ENCODE measurements at regions not wholly inside any gene's neighbourhood (a gene's known extent, or its start where the extent isn't known, plus 50 kb on each side); places are given as distances from the start of the nearest gene placed in this dataset.
"Not testable (repeated sequence)": the region's sequence is repeated elsewhere in the genome, so short reads cannot be mapped to it uniquely, and the experiment has no call there.

DNA sequence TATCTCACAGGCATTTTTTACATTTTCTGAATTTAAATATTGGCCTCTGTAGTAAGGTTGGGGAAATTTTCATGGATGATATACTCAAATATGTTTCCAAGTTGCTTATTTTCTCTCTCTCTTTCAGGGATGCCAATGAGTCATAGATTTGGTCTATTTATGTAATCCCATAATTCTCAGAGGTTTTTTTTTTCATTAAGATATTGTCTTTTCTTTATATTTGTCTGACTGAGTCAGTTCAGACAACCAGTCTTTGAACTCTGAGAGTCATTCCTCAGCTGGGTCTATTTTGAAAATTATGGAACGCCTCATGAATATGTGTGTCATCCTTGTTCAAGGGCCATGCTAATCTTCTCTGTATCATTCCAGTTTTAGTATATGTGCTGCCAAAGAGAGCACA, 223.2 kb downstream of the PCSK1 start:
- DNase-seq = no peak

DNA sequence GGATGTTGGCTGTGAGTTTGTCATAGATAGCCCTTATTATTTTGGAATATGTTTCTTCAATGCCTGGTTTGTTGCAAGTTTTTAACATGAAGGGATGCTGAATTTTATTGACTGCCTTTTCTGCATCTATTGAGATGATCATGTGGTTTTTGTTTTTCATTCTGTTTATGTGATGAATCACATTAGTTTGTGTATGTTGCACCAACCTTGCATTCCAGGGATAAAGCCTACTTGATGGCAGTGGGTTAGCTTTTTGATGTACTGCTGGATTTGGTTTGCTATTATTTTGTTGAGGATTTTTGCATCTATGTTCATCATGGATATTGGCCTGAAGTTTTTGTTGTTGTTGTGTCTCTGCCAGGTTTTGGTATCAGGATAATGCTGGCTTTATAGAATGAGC, 225.6 kb downstream of the PCSK1 start:
- DNase-seq = no peak

DNA sequence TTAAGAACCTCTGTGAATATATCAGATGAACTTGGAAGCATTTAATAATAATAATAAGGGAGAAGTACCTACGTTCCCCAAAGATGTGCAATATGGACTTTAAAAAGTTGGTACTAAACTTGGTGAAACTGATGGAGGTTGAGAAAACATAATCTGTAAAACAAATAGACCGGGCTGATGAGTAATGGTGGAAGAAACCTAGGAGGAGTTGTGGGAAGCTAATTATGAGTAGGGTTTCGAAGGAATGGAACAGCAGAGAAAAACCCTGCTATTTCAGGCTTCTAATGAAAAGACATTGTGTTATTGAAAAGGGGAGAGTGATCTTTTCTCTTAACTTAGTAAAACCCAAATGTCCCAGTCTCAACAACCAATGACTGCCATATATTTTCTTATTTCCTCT, 229.3 kb downstream of the PCSK1 start:
- DNase-seq = no peak

DNA sequence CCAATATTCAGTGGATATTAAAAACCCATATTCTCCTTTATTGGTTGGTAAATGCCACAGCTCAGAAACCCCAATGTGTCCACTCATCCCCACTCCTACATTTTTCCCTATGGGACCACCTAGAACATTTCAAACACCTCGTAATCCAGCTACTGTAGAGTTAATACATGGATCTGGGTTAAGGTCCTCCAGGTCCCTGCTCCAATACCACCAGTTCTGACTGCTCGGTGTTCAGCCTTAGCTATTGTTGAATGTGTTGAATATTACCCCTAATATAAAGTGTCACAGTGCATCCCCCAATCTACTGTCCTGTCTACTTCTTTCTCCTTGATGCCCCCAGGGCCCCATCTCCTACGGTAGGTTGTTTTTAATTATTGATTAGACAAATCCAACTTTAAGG, 231.5 kb downstream of the PCSK1 start:
- no peak for DNase-seq

DNA sequence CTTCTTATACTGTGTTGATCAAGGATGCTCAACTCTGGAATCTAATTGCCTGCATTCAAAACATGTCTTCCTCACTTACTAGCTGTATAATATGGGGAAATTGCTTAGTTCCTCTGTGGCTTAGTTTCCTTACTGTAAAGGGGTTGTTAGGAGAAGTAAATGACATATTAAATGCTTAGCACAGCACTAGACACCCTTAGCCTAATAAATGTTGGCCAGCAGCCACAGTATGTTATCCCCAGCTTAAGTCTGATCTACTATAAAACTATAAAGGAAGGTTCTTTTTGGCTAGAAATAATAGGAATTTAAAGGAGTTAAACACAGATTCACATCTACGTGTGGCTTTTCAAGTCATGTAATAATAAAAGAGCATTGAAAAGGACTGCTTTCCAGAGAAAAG, 232.4 kb downstream of the PCSK1 start:
- no peak for DNase-seq

DNA sequence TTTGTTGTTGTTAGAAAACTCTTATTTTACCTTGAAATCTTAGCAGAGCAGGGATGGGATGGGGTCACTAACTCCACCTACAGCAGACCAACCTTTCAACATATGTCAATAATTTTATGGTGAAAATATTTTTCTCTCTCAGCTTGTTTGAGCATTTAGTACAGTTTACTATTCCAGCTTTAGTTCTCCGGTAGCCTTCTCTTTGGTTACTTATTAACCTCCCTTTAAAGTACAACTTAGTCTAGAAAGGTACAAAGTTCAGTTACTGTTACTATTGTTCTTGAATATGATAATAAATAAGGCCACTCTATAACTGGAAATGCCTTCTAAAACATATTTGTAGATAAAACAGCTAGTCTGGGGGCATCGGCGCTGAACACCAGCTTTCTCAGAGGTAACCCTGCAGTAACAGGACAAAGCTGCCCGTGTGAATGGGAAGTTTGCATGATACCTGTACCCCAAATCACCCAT, 233.3 kb downstream of the PCSK1 start:
- no peak for DNase-seq

DNA sequence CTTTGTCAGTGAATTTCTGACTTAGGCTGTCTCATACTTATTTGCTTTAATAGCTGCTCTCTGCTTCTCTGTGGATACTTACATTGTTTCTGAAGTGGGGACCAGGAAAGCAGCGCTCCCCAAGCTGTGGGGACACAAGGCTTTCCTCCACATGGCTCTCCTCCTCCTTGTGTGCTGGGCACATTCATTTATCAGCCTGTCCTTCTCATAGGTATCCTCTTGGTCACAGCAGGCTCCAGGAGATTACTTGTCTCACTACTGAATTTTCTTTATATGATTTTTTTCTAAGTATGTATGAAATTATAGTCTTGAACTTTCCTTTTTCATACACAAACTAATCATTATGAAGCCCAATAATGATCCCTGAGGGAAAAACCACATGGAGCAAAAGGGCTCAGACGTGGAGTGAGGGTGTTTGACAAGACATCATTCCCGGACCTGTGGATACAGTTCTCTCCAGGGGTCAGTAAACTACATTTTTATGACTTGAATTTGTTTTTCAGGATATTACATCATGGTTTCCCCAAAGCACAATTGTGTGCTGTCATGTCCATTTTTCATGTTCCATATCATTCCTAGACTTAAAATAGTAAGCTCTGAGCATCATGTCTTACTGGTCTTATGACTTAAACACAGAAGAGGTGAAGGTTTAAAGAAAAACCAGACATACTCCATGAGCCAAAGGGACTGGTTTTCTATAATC, 234.5 kb downstream of the PCSK1 start:
- no peak for DNase-seq

DNA sequence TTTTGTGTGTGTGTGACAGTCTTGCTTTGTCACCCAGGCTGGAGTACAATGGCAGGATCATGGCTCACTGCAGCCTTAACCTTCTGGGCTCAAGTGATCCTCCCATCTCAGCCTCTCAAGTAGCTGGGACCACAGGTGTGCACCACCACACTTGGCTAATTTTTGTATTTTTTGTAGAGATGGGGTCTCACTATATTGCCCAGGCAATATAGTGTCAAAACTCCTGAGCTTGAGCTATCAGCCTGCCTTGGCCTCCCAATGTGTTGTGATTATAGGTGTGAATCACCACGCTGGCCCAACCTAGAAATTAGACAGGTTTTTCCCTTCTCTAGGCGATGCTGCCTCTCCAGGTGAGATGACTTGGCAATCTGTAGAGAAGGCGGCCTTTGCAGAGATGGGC, 235.3 kb downstream of the PCSK1 start:
- not testable (repeated sequence) for DNase-seq

DNA sequence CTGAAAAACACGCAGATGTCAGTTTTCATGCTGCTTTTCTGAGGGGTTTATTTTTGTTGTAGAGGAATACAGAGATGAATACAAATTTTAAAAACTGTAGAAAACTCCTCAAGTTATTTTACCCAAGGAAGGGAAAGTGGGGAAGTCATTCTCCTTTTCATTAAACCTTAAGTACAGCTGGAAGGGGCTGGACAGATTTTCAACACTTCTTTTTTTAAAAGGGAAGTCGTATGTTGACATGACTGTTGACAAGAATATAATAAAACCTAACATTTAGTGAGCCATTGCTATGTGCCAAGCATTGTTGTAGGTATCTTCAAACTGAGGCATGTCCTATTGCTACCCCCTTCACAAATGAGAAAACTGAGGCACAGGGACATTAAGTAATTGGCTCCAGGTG, 235.7 kb upstream of the ELL2 start:
- DNase-seq = no peak

DNA sequence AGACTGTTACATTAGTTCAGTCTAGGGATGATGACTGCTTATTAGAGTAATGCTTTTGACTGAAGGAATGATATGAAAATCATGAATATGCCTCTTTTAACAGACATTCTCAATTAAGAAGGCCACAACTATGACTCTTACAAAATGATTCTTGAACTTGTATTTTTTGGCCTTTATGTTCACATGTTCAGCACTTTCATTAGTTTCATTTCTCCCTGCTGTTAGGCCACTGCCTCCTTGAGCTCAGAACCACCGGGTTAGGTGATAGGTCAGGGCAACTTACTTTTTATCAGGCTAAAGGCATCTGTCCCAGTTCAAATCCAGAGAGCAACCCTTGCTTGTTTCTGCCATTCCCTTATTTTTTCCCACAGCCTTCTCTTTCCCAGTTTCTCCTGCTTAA, 235.2 kb upstream of the ELL2 start:
- no peak for DNase-seq

DNA sequence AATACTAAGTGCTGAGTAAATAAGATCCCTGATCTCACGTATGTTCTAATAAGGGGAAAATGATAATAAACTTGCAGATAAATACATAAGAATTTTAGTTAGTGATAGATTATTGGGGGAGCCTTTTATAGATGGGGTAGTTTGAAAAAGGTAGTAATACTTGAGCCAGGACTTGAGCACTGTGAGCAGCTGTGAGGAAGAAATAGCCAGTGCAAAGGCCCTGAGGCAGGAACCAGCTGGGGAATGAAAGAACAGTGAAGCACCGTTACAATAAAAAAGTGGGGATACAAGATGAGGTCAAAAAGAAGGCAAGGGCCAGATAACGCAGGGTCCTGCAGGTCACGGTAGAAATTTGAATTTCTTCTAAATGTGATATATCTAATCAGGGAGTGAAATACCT, 234.8 kb upstream of the ELL2 start:
- no peak for DNase-seq

DNA sequence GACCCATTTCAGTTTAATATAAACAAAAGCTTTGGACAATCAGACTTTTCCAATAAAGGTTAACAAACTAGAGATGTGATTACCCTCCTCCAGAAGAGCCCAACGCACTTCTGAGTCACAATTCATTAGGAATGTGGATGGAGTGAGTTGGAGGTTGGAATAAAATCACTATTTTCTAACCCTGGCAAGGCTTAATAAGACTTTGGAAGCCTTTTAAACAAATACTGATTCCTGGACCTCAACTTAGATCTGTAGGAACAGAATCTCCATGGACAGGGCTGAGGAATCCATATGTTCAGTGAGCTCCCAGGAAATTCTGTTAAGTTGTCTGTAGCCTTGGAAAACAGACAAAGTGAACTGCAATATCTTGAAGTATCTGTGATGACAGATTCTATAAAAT, 233.5 kb upstream of the ELL2 start:
- DNase-seq = no peak

DNA sequence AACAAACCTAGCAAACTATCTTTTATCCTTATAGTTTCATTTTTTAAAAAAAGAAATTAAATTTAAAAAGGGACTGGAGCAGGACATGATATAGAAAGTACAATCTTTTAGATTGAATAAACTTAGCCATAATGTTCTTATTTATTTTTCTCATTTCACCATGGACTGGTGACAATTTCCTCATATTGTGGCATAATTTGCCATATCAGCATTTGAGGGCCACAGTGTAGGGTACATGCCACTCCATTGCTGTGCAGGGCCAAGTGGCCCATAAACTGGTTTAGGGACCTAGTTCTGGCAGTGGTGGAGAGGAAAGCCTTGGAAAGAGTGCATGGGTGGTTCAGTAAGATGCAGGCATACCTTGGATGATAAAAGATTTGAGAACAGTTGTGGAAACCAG, 232.9 kb upstream of the ELL2 start:
- no peak for DNase-seq

DNA sequence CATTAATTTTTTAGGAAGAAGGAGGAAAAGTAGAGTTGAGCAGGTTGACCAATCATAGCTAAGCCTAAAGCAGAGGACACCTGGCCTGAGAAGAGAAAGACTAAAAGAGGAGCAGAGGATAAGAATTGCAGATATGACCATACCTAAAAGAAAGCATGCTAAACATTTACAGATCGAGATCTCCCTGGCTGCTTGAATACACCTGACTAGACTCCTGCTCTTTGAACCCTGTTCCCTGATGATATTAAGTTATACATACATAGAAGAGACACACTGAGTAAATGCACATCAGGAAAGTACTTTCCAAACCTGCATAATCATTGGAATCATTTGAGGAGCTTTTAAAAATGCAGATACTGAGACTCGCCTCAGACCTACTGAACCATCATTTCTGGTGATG, 232.3 kb upstream of the ELL2 start:
- no peak for DNase-seq

DNA sequence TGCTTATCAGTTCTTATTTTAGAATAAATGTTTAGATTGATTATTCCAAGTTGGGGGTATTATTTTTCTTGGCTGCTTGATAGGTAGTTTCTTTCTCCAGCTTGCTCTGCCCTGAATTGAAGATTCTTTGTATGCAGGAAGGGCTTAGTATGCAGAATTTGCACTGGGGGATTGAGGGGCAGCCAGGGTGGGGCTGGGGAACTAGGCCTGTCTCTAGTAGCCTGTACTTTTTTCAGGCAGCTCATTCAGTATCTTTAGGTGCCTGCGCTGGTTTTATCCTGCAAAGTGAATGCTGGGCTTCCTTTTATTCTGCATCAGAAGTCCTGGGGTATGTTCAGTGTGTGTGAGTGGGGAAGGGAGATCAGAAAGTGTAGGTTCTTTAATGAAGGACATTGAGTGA, 228.3 kb upstream of the ELL2 start:
- DNase-seq = no peak

DNA sequence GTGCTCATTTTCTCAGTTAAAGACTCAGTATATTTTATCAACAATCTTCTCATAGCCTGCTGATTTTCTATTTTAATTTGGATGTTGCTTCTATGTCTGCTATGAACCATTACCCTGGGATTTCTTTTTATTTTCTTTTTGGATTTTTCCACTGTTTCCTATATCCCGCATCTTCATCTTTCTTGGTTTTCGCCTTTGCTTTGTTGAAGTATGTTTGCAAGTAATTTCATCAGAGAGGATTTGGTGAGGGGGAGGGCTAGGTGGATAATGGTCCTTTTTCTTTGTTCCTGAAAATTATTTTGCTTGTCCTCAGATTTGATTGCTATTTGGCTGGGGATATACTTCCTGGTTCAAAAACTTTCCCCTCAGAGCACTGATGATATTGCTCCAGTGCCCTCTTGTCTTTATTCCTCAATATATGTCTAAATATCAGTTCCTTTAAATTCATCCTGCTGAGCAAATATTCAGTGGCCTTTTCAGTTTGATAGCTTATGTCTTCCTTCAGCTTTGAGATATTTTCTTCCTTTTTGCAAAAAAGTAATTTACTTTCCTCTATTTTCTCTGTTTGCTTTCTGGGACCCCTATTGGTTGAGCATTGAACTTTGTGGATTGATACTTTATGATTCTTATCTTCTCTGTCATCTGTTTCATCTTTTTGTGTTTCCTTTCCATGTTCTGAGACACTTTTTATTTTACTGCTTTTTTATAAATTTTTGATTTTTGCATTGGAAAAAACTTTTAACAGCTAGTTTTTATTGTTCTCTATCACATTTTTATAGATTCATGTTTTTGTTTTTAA, 227.6 kb upstream of the ELL2 start:
- DNase-seq = no peak

DNA sequence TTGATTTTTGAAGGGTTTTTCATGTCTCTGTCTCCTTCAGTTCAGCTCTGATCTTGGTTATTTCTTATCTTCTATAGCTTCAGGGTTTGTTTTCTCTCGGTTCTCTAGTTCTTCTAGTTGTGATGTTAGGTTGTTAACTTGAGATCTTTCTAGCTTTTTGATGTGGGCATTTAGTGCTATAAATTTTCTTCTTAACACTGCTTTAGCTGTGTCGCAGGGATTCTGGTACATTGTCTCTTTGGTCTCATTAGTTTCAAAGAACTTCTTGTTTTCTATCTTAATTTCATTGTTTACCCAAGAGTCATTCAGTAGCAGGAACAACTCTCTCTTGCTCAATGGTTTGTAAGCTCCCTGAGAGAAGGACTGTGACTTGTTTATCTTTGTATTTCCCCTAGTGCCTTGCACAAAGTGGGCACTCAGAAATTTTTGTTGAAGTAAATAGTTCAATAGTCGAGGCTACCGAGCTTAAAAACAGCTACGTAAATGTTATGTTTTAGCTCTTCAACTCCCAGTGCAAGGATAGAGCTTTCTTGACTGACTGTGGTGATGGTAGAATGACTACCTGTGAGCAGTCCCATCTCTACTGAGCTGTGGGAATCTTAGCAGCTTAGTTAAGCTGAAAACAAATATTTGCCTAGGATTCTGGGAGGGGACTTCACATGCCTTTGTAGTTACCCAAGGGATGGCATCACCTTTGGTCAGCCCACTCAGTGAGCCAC, 225.8 kb upstream of the ELL2 start:
- DNase-seq = no peak

DNA sequence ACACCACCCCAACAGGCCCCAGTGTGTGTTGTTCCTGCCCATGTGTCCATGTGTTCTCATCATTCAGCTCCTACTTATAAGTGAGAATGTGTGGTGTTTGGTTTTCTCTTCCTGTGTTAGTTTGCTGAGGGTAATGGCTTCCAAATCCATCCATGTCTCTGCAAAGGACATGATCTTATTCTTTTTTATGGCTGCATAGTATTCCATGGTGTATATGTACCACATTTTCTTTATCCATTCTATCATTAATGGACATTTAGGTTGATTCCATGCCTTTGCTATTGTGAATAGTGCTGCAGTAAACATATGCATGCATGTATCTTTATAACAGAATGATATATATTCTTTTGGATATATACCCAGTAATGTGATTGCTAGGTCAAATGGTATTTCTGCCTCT, 222.9 kb upstream of the ELL2 start:
- DNase-seq = not testable (repeated sequence)

DNA sequence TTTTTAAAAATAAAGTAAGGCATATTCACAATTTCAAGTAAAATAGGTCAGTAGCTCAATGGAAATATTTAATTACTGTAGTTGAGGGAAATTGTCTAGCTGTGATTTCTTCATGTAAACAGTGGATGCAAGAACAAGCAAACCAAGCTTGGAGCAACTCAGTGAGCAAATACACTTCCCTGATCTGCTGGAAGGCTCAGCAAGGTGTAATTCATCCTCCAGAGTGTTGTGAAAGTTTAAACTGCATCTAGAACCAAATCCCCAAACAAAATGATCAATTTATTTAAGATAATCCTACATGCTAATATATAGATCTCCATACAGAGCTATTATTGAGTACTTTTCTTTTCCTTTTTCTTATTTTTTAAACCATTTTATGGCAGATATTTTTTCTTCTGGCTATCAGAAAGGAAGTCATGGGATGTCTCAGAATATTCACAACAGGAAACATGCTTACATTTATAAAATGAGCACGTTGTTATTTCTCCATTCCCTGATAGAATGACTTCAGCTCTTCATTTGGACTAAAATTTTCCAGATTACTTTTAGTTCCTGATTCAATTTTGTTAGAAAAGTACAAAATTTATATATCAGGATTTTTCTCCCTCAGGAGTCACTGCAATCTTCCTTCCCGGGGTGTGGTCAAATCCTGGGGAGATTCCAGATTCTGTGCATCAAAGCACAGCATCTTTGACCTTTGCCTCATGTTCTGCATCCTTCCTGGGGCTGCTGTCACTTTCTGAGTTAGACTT, 219.2 kb upstream of the ELL2 start:
- no peak for DNase-seq

DNA sequence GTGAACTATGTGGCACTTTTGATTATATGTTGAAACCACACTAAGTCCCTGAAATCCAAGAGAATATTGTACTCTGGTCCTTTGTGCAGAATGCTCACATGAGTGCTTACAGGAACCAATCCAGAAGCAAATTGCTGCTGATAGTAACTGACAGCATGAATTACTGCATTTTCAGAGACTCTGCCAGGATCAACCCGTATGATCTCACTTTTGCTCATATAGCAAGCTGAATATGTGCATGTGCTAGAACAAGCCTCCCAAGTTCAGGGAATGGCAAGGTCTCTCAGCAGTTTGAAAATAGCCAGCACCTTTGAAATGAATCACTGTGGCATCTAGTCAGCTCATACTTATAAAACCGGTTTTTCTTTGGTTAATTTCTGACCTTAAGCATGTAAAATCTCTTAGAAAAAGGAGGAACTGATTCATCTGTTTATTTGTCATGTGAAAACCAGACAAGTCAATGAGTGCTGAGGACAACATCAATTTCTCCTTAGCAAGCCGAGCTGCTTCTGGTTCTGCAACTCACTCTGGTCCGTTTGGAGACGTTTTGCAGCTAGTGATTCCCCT, 215.7 kb upstream of the ELL2 start:
- no peak for DNase-seq

DNA sequence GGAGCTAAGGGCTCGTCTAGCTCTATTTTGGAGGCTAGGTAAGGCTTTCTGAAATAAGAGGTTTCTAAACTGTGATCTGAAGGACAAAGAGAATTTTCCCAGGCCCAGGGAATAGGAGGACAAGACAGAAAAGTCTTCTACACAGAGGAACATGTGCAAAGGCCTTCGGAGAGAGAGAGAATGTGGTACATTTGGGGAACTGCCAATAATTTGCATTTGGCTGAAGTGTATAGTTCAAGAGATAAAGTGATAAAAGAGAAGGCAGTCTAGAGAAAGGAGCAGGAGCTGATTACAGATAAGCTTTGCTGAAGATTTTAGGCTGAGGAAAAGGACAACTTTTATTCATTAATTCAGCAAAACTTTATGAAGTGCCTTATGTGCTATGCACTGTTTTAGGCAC, 214.4 kb upstream of the ELL2 start:
- DNase-seq = no peak
